PC-3 (cell line): ENCODE measurements at regions not wholly inside any gene's neighbourhood (a gene's known extent, or its start where the extent isn't known, plus 50 kb on each side); places are given as distances from the start of the nearest gene placed in this dataset.

Experiments
- ATAC-seq: fragments of 200-7000 bp; cut with Tn5 transposase; 2 replicates; pipeline ENCODE4 v1.9.1; 2020; ENCODE audit warnings: mild to moderate bottlenecking, moderate library complexity
- BruUV-seq: library from RNA; stranded (reverse); fragments of 400-500 nt; replicated peaks from 2 replicates; lab custom pipeline; 2021; lab: Mats Ljungman, UMichigan
- CTCF ChIA-PET: fragments of 300-600 bp; sonication (Branson Sonifier 250); formaldehyde crosslinking; loops from one replicate; lab custom pipeline; 2022; ENCODE audit warnings: antibody characterized with exemption; lab: Charles Lee
- POLR2A ChIA-PET: fragments of 300-600 bp; sonication (Branson Sonifier 250); formaldehyde crosslinking; loops from one replicate; lab custom pipeline; 2022; ENCODE audit warnings: antibody characterized with exemption; ENCODE audit not compliant: unreplicated experiment; lab: Charles Lee
- DNase-seq: peaks from one replicate; pipeline ENCODE4 v3.0.0-alpha.2; 2015
- H2AFZ ChIP-seq: fragments of 300-600 bp; sonication (generic); 2 replicates; pipeline ENCODE4 v1.6.0; 2016; ENCODE audit warnings: antibody characterized with exemption, low read length
- H3F3A ChIP-seq: fragments of 300-600 bp; sonication (generic); one replicate; pipeline ENCODE4 v1.6.0; 2017; ENCODE audit warnings: antibody characterized with exemption, low read length, control low read depth, mild to moderate bottlenecking; ENCODE audit not compliant: unreplicated experiment
- H3K27ac ChIP-seq: fragments of 300-600 bp; sonication (generic); 2 replicates; pipeline ENCODE4 v1.5.1; 2016; ENCODE audit warnings: mild to moderate bottlenecking, low read length
- H3K27me3 ChIP-seq: fragments of 300-600 bp; sonication (generic); 2 replicates; pipeline ENCODE4 v1.6.1; 2016; ENCODE audit warnings: low read length, mixed read lengths
- H3K36me3 ChIP-seq: fragments of 300-600 bp; sonication (generic); 2 replicates; pipeline ENCODE4 v1.6.1; 2016; ENCODE audit warnings: low read depth, mixed run types, low read length, mixed read lengths
- H3K4me1 ChIP-seq: fragments of 300-600 bp; sonication (generic); 2 replicates; pipeline ENCODE4 v1.5.1; 2016; ENCODE audit warnings: low read length; ENCODE audit not compliant: insufficient read depth
- H3K4me2 ChIP-seq: fragments of 300-600 bp; sonication (generic); 2 replicates; pipeline ENCODE4 v1.6.0; 2016; ENCODE audit warnings: low read length
- H3K4me3 ChIP-seq: fragments of 300-600 bp; sonication (generic); 2 replicates; pipeline ENCODE4 v1.5.1; 2016; ENCODE audit warnings: mild to moderate bottlenecking, low read length, mixed read lengths
- H3K79me2 ChIP-seq: fragments of 300-600 bp; sonication (generic); 2 replicates; pipeline ENCODE4 v1.6.1; 2017; ENCODE audit warnings: low read length, mixed read lengths
- H3K9ac ChIP-seq: fragments of 300-600 bp; sonication (generic); 2 replicates; pipeline ENCODE4 v1.6.0; 2016; ENCODE audit warnings: mild to moderate bottlenecking, low read length
- H3K9me2 ChIP-seq: fragments of 300-600 bp; sonication (generic); replicated peaks from 2 replicates; pipeline ENCODE4 v1.6.1; 2016; ENCODE audit warnings: mixed run types, low read length, mixed read lengths
- H3K9me3 ChIP-seq: fragments of 300-600 bp; sonication (generic); 2 replicates; pipeline ENCODE4 v1.6.1; 2016; ENCODE audit warnings: low read length, mixed read lengths
- H4K20me1 ChIP-seq: fragments of 300-600 bp; sonication (generic); 2 replicates; pipeline ENCODE4 v1.6.1; 2016; ENCODE audit warnings: low read length, mixed read lengths
- EZH2 ChIP-seq: fragments of 300-600 bp; sonication (generic); IDR thresholded peaks from one replicate; pipeline ENCODE4 v1.6.1; 2017; ENCODE audit warnings: antibody characterized with exemption, mild to moderate bottlenecking, low read length; ENCODE audit not compliant: unreplicated experiment
- EZH2phosphoT487 ChIP-seq: fragments of 300-600 bp; sonication (generic); IDR thresholded peaks from 2 replicates; pipeline ENCODE4 v1.6.1; 2018; ENCODE audit warnings: mild to moderate bottlenecking, antibody characterized with exemption, low read length, borderline replicate concordance
- intact Hi-C: fragments of 100-400 bp; cut with micrococcal nuclease; formaldehyde crosslinking; loops from 2 replicates; pipeline ENCODE4 v1.9.0; 2023
- TF ChIP-seq, protein P1 (sequence below): fragments of 300-600 bp; sonication (generic); conservative IDR thresholded peaks from 2 replicates; pipeline ENCODE4 v1.5.1; 2017; ENCODE audit warnings: antibody characterized with exemption, low read depth, mild to moderate bottlenecking, low read length

DNA sequence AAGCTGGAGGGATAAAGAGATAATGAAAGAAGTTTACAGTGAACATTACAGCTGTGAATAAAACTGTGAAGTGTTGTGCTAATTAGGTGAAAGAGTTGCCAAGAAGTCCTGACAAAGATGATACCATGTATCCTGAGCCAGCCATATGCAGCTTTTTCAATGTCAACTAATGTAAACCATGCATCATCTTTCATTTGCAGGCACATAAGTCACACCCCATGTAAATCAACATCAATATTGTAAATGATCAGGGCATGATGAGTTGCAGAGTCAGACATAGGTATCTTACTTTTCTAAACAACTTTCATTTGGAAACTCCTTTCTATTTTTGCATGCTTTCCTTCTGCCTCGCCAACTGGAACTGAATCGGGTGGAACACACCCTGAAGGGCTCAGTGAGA lies 569.1 kb downstream of the TBC1D4 start:
- no peaks in the 10 kb centered on the region for H3K4me1 ChIP-seq
- no peak overlapping the region for H3K4me2 ChIP-seq
- no peaks in the 10 kb centered on the region for H3K27me3 ChIP-seq
- no peaks in the 10 kb centered on the region for H3K9me3 ChIP-seq
- H3K79me2 ChIP-seq = no peaks in the 10 kb centered on the region
- no TSS peak for BruUV-seq
- H4K20me1 ChIP-seq = no peaks in the 10 kb centered on the region
- no peak overlapping the region for H3K9ac ChIP-seq
- intact Hi-C loops = no loop called here
- H3K4me3 ChIP-seq = no peak overlapping the region
- ChIA-PET POLR2A (no interaction called here), CTCF (no interaction called here)
- H3K27ac ChIP-seq = no peak overlapping the region
- ATAC-seq (no peak), DNase-seq (no peak)
- H3K36me3 ChIP-seq = no peaks in the 10 kb centered on the region
- H3F3A ChIP-seq = no peaks in the 10 kb centered on the region
- H3K9me2 ChIP-seq = no peaks in the 10 kb centered on the region
- no peak overlapping the region for H2AFZ ChIP-seq
- TF ChIP-seq EZH2 = no peak
- TF ChIP-seq EZH2phosphoT487 = no peak
- TF ChIP-seq, protein P1, sequence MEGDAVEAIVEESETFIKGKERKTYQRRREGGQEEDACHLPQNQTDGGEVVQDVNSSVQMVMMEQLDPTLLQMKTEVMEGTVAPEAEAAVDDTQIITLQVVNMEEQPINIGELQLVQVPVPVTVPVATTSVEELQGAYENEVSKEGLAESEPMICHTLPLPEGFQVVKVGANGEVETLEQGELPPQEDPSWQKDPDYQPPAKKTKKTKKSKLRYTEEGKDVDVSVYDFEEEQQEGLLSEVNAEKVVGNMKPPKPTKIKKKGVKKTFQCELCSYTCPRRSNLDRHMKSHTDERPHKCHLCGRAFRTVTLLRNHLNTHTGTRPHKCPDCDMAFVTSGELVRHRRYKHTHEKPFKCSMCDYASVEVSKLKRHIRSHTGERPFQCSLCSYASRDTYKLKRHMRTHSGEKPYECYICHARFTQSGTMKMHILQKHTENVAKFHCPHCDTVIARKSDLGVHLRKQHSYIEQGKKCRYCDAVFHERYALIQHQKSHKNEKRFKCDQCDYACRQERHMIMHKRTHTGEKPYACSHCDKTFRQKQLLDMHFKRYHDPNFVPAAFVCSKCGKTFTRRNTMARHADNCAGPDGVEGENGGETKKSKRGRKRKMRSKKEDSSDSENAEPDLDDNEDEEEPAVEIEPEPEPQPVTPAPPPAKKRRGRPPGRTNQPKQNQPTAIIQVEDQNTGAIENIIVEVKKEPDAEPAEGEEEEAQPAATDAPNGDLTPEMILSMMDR = no peak

DNA sequence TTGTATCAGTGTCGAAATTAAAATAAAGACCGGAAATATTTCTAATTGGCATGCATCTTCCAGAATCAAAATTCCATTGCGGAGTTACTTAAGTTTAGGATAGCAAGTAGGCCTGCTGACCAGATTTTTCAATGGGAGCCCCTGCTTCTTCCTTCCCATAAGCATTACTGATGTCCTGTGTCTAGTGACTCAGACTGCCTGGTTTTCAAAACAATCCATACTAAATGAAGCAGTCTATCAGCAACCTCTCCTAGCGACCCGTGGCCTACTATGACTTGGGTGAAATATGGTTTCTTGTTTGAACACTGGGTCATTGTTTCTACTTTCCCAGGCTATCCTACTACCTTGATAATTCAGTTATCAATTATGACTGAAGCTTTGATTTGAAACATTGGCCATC lies 571.6 kb downstream of the TBC1D4 start:
- no peak overlapping the region for H3K27ac ChIP-seq
- BruUV-seq = no TSS peak
- no peaks in the 10 kb centered on the region for H3K79me2 ChIP-seq
- no peaks in the 10 kb centered on the region for H3K27me3 ChIP-seq
- intact Hi-C loops = no loop called here
- H3K36me3 ChIP-seq = no peaks in the 10 kb centered on the region
- H3K4me2 ChIP-seq = no peak overlapping the region
- H2AFZ ChIP-seq = no peak overlapping the region
- no peaks in the 10 kb centered on the region for H3K9me3 ChIP-seq
- ATAC-seq (no peak), DNase-seq (no peak)
- H4K20me1 ChIP-seq = no peaks in the 10 kb centered on the region
- no peaks in the 10 kb centered on the region for H3K4me1 ChIP-seq
- ChIA-PET POLR2A (no interaction called here), CTCF (no interaction called here)
- no peaks in the 10 kb centered on the region for H3F3A ChIP-seq
- no peak overlapping the region for H3K9ac ChIP-seq
- no peak overlapping the region for H3K4me3 ChIP-seq
- no peaks in the 10 kb centered on the region for H3K9me2 ChIP-seq
- TF ChIP-seq EZH2 (no peak), EZH2phosphoT487 (no peak)
- TF ChIP-seq, protein P1 = no peak

DNA sequence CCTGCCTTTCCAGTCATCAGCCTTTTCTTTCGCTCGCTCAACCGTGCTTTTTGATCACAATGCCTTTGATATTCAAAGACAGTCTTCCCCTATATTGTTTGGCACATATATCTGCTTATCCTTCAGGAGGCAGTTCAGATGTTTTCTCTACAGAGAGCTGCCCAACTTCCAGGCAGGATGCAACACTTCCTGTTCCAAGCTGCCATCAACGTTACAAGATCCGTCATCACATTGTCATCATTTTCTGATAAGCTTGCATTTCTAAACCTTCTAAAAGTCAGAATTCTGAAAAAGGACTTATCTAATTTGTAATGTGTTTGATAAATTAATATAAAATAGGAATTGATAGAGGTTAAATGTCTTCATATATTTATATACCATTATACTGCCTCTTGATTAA lies 574.2 kb downstream of the TBC1D4 start:
- Histone ChIP-seq H3K4me2 (no peak overlapping the region), H3K9me3 (no peaks in the 10 kb centered on the region), H3K27me3 (no peaks in the 10 kb centered on the region), H3K4me1 (no peaks in the 10 kb centered on the region), H4K20me1 (no peaks in the 10 kb centered on the region), H3F3A (no peaks in the 10 kb centered on the region), H3K4me3 (no peak overlapping the region), H3K36me3 (no peaks in the 10 kb centered on the region), H3K79me2 (no peaks in the 10 kb centered on the region), H3K9ac (no peak overlapping the region), H3K27ac (no peak overlapping the region), H3K9me2 (no peaks in the 10 kb centered on the region), H2AFZ (no peak overlapping the region)
- CTCF ChIA-PET = no interaction called here
- no peak for TF ChIP-seq EZH2
- TF ChIP-seq, protein P1 = no peak
- TF ChIP-seq EZH2phosphoT487 = no peak
- POLR2A ChIA-PET = no interaction called here
- intact Hi-C loops = no loop called here
- no peak for DNase-seq
- ATAC-seq = no peak
- no TSS peak for BruUV-seq
